ENCODE measurements at regions not wholly inside any gene's neighbourhood (a gene's known extent, or its start where the extent isn't known, plus 50 kb on each side); places are given as distances from the start of the nearest gene placed in this dataset.

GRCh38 chr2:198359308-198359707 lies 554.9 kb downstream of the PLCL1 start:
- DNase-seq (ENCODE audit: low read depth, low spot score) = no peak

DNA sequence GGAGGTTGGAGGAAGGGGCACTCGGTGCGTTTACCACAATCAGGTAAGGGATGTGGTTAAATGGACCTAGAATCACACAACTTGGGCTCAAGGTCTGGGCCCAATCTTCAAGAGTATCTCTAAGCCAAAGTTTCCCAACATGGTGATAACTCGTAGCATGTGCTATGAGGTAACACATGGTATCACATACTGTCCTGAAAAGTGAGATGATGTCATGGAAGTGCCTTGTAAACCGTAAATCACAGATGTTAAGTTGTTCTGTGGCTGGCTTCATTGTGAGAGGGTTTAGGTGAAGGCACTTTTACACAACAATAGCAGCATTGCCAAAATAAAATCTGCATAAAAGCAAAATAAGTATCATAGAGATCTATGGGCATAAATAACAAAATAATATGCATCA lies 551.8 kb downstream of the PLCL1 start:
- no peak for DNase-seq (ENCODE audit: low read depth, low spot score)

GRCh38 chr2:198351647-198352046 lies 547.3 kb downstream of the PLCL1 start:
- no peak for DNase-seq (ENCODE audit: low read depth, low spot score)

DNA sequence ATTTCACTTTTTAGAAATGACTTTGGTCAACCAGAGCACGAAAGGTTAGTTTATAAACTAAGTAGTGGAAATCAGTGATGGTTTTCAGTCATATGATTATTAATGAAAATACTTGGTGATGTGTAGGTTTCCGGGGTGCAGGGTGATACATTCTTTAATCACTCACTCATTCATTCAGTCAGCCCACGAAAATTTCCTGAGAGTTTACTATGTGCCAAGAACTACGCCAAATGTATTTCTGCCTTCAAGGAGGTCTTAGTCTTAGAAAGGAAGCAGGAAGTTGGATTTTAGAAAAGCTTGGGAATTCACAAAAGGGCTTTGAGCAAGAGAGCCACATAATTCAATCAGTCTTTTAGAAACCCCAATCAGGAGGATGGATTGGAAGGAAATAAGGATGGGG lies 543.6 kb downstream of the PLCL1 start:
- DNase-seq (ENCODE audit: low read depth, low spot score) = no peak

GRCh38 chr2:198347349-198347748 lies 543.0 kb downstream of the PLCL1 start:
- DNase-seq (ENCODE audit: low read depth, low spot score) = no peak

- DNase-seq (ENCODE audit: low read depth, low spot score) = no peak
These were observed 539.1 kb downstream of the PLCL1 start for GRCh38 chr2:198343471-198343870.

DNA sequence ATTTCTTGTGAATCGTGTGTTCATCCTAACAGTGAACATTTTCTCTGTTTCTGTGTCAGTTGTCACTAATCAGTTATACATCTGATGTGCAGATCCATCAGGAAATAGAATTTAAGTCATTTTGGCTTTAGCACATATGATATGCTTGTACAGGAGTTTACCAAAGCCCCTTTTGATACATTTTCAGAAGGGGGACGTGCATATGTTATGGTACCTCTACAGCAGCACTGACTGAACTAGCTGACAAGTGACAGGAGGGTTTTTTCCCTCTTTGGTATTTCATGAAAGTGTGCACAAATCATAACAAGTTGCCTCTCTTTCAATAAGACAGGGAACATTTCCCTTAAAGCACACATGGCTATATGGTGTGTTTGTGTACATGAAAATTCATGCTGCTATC lies 536.5 kb downstream of the PLCL1 start:
- DNase-seq (ENCODE audit: low read depth, low spot score) = no peak

DNA sequence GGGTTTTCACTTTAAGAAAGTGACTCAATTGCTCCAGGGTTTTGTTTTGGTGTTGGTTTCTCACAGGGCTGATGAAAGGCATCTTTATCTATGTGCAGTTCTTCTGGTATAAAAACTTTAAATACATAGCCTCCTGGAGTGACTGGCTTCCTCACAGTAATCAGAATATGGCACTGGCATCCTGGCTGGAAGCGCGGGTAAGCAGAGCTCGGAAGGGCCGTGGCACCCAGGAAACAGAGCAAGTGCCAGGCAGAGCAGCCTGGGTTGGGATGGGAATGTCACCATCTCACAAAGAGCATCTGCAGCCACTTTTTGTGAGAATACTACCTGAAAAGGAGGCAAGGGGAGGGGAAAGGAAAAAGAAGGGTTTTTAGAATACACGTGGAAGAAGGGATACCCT lies 534.7 kb downstream of the PLCL1 start:
- no peak for DNase-seq (ENCODE audit: low read depth, low spot score)

- no peak for DNase-seq (ENCODE audit: low read depth, low spot score)
These were observed 533.0 kb downstream of the PLCL1 start for GRCh38 chr2:198337368-198337767.

DNA sequence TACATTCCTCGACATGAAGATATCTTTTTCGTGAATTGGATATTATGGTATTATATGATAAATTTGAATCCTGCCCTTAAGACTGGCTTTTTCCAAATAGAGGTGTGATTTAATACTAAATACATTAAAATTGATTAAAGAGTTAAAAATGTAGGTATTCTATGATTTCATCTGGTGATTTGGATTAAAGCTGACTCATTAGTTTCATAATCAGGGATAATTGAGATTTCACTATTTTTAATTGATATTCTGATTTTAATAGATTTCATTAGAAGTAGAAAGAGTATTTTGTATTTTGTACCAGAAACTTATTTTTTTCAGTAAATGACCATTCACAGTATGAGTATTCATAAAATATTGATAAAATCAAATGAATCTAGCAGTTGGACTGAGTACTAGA lies 524.1 kb downstream of the PLCL1 start:
- DNase-seq (ENCODE audit: low read depth, low spot score) = no peak

GRCh38 chr2:198327526-198327925 lies 523.1 kb downstream of the PLCL1 start:
- no peak for DNase-seq (ENCODE audit: low read depth, low spot score)

- no peak for DNase-seq (ENCODE audit: low read depth, low spot score)
These were observed 522.0 kb downstream of the PLCL1 start for GRCh38 chr2:198326431-198326830.

DNA sequence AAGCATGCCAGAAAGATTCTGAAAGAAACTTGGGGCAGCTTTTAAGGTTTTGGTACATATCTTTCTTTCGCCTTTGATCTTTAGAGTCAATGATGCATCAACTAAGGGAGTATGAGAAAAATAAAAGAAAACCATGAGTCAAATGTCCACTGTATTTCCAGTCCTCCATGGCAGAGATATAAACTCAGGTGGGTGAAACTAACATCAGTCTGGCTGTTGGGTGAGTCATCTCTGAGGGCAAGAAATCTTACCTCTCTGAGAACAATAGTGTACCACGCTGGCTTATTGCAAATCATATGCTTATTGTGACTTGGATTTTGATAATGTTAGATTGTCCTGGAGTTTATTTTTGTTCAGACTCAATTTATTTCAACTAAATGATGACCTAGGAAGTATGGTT lies 521.0 kb downstream of the PLCL1 start:
- DNase-seq (ENCODE audit: low read depth, low spot score) = no peak

- no peak for DNase-seq (ENCODE audit: low read depth, low spot score)
These were observed 519.7 kb downstream of the PLCL1 start for GRCh38 chr2:198324071-198324470.

DNA sequence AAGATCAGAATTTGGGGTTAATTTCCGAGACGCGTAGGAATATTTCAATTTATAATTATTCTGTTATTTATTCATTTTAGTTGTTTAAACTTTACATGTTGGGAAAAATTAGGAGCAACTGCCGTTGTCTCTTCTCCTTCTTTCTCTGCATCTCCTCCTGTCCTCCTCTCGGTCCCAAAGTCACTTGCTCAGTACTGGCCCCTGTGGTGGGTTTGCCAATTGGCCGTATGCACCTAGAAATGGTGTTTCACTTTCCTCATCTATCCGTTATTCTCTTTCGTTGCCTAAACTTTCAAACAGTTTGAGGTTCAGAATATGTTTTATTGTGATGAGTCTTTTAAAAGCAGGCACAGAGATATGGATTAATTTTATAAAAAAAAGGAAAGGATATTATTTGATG lies 517.9 kb downstream of the PLCL1 start:
- no peak for DNase-seq (ENCODE audit: low read depth, low spot score)

DNA sequence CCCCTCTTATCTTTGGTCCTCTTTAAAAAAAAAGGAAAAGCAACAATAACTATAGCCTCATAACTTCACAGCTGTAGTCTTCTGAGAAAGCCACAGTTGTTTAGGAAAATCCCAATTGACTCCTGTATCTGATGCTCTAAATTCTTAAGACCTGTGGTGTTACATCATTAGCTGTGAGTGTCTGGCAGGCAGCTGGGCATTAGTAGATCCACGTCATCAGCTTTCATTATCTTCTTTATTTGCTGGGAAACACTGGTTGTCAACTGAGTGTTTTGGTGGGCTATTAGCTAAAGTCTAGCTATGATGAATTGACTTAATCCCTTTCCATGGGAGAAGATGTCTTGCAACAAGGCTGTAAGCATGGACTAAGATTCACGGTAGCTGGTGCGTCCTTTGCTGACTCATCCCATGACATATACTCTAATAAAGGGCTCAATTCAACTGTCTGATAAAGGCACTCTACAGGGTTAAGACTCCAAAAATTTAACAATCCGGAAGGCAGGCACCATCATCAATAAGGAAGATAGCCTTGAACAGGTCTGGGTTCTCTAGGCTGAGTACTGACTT lies 517.2 kb downstream of the PLCL1 start:
- DNase-seq (ENCODE audit: low read depth, low spot score) = no peak

DNA sequence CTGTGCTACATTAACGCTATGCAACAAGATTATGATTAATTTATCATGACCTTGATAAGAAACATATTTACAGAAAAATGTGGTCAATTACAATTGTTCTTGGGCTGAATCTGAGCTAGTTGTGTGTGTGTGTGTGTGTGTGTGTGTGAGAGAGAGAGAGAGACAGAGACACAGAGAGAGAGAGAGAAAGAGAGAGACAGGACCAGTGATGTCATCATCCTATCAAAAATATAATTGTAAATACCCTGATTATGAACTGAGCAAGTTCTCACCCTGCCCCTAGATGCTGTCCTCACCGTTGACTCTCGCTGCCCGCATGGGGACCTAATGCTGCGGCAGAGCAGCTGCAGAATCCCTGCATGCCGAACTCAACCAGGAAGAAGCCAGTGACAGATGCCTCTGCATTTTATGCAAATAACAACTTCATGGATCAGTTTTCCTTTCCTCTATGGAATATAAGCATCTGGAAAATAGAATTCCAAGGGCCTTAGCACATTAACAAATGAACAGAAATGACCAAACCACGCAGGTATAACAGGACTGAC lies 512.5 kb downstream of the PLCL1 start:
- no peak for DNase-seq (ENCODE audit: low read depth, low spot score)

DNA sequence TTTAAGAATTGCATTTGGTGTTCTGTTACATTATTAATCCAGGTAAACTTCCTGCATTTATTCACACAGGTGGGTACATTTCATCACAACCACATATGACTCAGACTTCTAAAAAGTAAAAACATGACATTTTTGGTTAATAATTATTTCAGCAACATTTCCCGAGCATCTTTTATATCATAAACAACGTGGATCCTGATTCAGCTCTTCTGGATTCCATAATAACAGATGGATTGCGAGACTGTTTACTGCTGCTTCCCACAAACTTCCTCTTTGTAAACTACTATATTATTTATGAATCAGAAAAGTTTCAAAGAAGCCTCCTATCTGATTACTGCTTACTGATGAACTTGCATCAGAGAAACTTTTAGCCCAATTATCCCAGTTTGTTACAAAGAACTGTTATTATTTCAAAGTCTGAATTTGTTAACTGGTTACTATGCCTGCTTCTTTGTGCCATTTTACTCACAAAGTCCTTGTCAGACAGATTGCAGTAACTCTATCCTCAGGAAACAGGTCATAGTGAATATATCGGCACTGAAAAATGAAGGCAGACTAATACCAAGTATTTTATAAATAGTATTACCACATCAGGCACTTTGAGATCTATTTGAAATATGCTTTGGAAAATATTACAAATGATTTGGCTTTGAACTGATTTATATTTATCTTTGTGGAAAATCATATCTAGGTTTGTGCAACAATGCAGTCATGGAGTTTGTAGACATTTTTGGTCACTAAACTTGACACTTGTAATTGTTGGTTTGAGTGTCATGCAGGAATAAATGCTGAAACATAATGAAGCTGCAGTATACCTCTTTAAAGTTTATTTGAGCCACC lies 511.6 kb downstream of the PLCL1 start:
- no peak for DNase-seq (ENCODE audit: low read depth, low spot score)

- peak; percentile 13 for DNase-seq (ENCODE audit: low read depth, low spot score)
These were observed 510.3 kb downstream of the PLCL1 start for GRCh38 chr2:198314559-198315153.

DNA sequence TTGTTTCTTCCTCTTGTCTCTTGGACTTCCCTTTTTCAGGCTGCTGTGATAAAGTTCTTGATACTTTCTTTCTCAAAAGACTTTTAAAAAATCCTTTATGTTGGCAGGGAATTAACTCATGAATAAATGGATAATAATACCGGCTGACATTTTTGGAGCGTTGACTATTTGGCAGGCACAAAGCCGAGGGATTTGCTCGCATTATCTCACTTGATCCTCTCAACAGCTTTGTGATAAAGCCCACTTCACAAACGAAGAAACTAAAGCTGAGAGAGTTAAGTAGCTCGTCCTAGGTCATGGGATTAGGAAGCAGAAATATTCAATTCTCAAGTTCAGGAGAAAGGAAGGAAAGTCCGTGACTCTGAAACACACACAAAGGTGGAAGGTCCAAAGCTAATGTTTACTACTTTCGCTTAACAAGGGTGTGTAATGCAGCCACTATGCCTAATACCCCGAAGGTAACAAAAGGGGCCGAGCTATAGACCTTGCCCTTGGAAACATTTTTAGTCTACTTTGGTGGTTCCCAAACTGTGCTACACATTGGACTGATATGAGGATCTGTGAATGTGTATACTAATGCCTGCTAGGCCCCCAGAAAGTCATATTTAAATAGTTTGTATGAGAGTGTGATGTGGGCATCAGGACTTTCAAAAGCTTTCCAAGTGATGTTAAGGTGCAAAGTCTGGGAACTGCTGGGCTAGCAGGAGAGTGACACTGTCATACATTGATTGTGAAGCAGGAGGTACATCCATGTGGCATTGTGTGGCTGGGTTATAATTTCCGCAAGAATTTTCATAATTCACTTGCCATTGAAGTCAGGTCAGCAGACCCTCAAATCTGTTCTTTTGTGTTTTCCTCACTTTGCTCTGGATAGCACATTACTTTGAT lies 508.4 kb downstream of the PLCL1 start:
- DNase-seq (ENCODE audit: low read depth, low spot score) = no peak

- no peak for DNase-seq (ENCODE audit: low read depth, low spot score)
These were observed 506.6 kb downstream of the PLCL1 start for GRCh38 chr2:198311020-198311419.
